CD1c-positive myeloid dendritic cell (primary cell): ENCODE measurements at regions not wholly inside any gene's neighbourhood (a gene's known extent, or its start where the extent isn't known, plus 50 kb on each side); places are given as distances from the start of the nearest gene placed in this dataset.

Experiments
- DNase-seq: peaks from one replicate; pipeline ENCODE4 v3.0.0-alpha.2; 2016; ENCODE audit errors: extremely low spot score

GRCh38 chr12:93043192-93043876 lies 114.2 kb upstream of the EEA1 start:
- DNase-seq = no peak

GRCh38 chr12:93043877-93044209 lies 114.7 kb upstream of the EEA1 start:
- DNase-seq = no peak

- DNase-seq = no peak
Observed at GRCh38 chr12:93047118-93047517, 118.0 kb upstream of the EEA1 start.

- DNase-seq = no peak
Observed at GRCh38 chr12:93048656-93049055, 119.6 kb upstream of the EEA1 start.

GRCh38 chr12:93050026-93050747 lies 121.1 kb upstream of the EEA1 start:
- DNase-seq = no peak

GRCh38 chr12:93050748-93051081 lies 121.6 kb upstream of the EEA1 start:
- DNase-seq = no peak

GRCh38 chr12:93054021-93054420 lies 124.9 kb upstream of the EEA1 start:
- no peak for DNase-seq

- DNase-seq = no peak
Observed at GRCh38 chr12:93055221-93055620, 126.1 kb upstream of the EEA1 start.

- no peak for DNase-seq
Observed at GRCh38 chr12:93056971-93057535, 128.0 kb upstream of the EEA1 start.

GRCh38 chr12:93058280-93058679 lies 129.2 kb upstream of the EEA1 start:
- no peak for DNase-seq

GRCh38 chr12:93059288-93059687 lies 130.2 kb upstream of the EEA1 start:
- DNase-seq = no peak

GRCh38 chr12:93059925-93060665 lies 131.0 kb upstream of the EEA1 start:
- DNase-seq = peak; percentile 39

GRCh38 chr12:93060666-93061472 lies 131.8 kb upstream of the EEA1 start:
- DNase-seq = no peak

GRCh38 chr12:93061473-93062419 lies 132.7 kb upstream of the EEA1 start:
- no peak for DNase-seq

GRCh38 chr12:93065896-93066295 lies 136.8 kb upstream of the EEA1 start:
- no peak for DNase-seq

- no peak for DNase-seq
Observed at GRCh38 chr12:93072340-93072739, 143.2 kb upstream of the EEA1 start.

GRCh38 chr12:93073324-93073723 lies 144.2 kb upstream of the EEA1 start:
- DNase-seq = no peak

GRCh38 chr12:93078059-93078458 lies 149.0 kb upstream of the EEA1 start:
- no peak for DNase-seq

- DNase-seq = no peak
Observed at GRCh38 chr12:93078577-93078976, 149.5 kb upstream of the EEA1 start.

- DNase-seq = no peak
Observed at GRCh38 chr12:93079271-93079670, 150.2 kb upstream of the EEA1 start.

GRCh38 chr12:93079976-93080375 lies 150.9 kb upstream of the EEA1 start:
- DNase-seq = no peak
